ENCODE measurements at regions not wholly inside any gene's neighbourhood (a gene's known extent, or its start where the extent isn't known, plus 50 kb on each side); places are given as distances from the start of the nearest gene placed in this dataset.

- no peak for TF ChIP-seq CTCF (IDR thresholded peaks at IDR 0.05)
- TF ChIP-seq ZFX (IDR thresholded peaks at IDR 0.05; ENCODE audit: borderline replicate concordance) = no peak
These were observed 258.3 kb upstream of the ZPLD1 start for GRCh38 chr3:102176333-102177050.
